B cell (primary cell): ENCODE measurements at regions not wholly inside any gene's neighbourhood (a gene's known extent, or its start where the extent isn't known, plus 50 kb on each side); places are given as distances from the start of the nearest gene placed in this dataset.

Experiments used
- ATAC-seq: fragments of 200-7000 bp; cut with Tn5 transposase; one replicate; pipeline ENCODE4 v1.10.0; 2021; ENCODE audit warnings: low read depth, mild to moderate bottlenecking, moderate number of reproducible peaks, moderate library complexity
- CTCF ChIA-PET: fragments of 350-600 bp; sonication (Branson Sonifier 250); formaldehyde crosslinking; loops from one replicate; lab custom pipeline; 2021; ENCODE audit warnings: antibody characterized with exemption, inconsistent platforms; lab: Charles Lee
- POLR2A ChIA-PET: fragments of 350-600 bp; sonication (Branson Sonifier 250); formaldehyde crosslinking; loops from one replicate; lab custom pipeline; 2021; ENCODE audit warnings: antibody characterized with exemption; lab: Charles Lee
- DNase-seq: peaks from one replicate; pipeline ENCODE4 v3.0.0; 2013
- H2AFZ ChIP-seq: 2 replicates; pipeline ENCODE4 v1.6.1; 2012; ENCODE audit warnings: mild to moderate bottlenecking, low read depth, low read length; ENCODE audit not compliant: insufficient read depth, poor library complexity, severe bottlenecking
- H3K27ac ChIP-seq, 2 donors: 1 replicate in 1 of 2; 2 replicates in 1 of 2; pipeline ENCODE4 v1.5.1; 2012 to 2013; ENCODE audit warnings: low read length in 2 of 2, mild to moderate bottlenecking in 2 of 2, moderate library complexity in 1 of 2
- H3K27me3 ChIP-seq, 4 experiments: fragments of 200-600 bp in 1 of 4; sonication (generic) in 1 of 4; replicated peaks in 1 of 4; 1 replicate in 2 of 4; 2 replicates in 2 of 4; pipeline versions ENCODE4 v1.6.1 to v1.7.0; 2013 to 2016; ENCODE audit warnings: low read length in 3 of 4, mild to moderate bottlenecking in 2 of 4, mixed read lengths in 1 of 4, moderate library complexity in 1 of 4; ENCODE audit not compliant: insufficient read depth in 4 of 4, control insufficient read depth in 3 of 4; ENCODE audit errors: control extremely low read depth in 1 of 4
- H3K36me3 ChIP-seq, 2 experiments: replicated peaks in 1 of 2; 1 replicate in 1 of 2; 2 replicates in 1 of 2; pipeline versions ENCODE4 v1.6.1 to v1.7.1; 2013; ENCODE audit warnings: low read length in 1 of 2; ENCODE audit not compliant: insufficient read depth in 2 of 2, control insufficient read depth in 1 of 2; ENCODE audit errors: control extremely low read depth in 1 of 2, extremely low read depth in 1 of 2
- H3K4me1 ChIP-seq, 2 donors: fragments of 200-600 bp in 1 of 2; sonication (generic) in 1 of 2; 1 replicate in 1 of 2; 2 replicates in 1 of 2; pipeline versions ENCODE4 v1.5.1 to v1.6.1; 2013 to 2017; ENCODE audit warnings: low read length in 2 of 2; ENCODE audit not compliant: control insufficient read depth in 2 of 2, insufficient read depth in 2 of 2
- H3K4me2 ChIP-seq: replicated peaks from 2 replicates; pipeline ENCODE3; 2012; ENCODE audit warnings: mild to moderate bottlenecking, low read depth, low read length; ENCODE audit not compliant: poor library complexity, severe bottlenecking
- H3K4me3 ChIP-seq, 5 experiments: fragments of 200-600 bp in 1 of 5; sonication (generic) in 1 of 5; 1 replicate in 3 of 5; 2 replicates in 2 of 5; pipeline versions ENCODE4 v1.5.1 to v1.7.0; 2011 to 2016; ENCODE audit warnings: low read length in 4 of 5, mild to moderate bottlenecking in 4 of 5, low read depth in 2 of 5, control low read depth in 1 of 5, moderate library complexity in 1 of 5; ENCODE audit not compliant: insufficient read depth in 1 of 5; ENCODE audit errors: control extremely low read depth in 1 of 5, extremely low read depth in 1 of 5
- H3K79me2 ChIP-seq: fragments of 200-600 bp; sonication (generic); one replicate; pipeline ENCODE4 v1.6.0; 2016; ENCODE audit warnings: low read length; ENCODE audit not compliant: control insufficient read depth, insufficient read depth
- H3K9ac ChIP-seq: fragments of 200-600 bp; sonication (generic); 2 replicates; pipeline ENCODE4 v1.6.1; 2017; ENCODE audit warnings: mild to moderate bottlenecking, low read length, moderate library complexity
- H3K9me3 ChIP-seq, 3 donors: one replicate each; pipeline versions ENCODE4 v1.6.1 to v1.7.1; 2013; ENCODE audit warnings: low read length in 2 of 3; ENCODE audit not compliant: control insufficient read depth in 2 of 3, insufficient read depth in 1 of 3; ENCODE audit errors: control extremely low read depth in 1 of 3
- H4K20me1 ChIP-seq: 2 replicates; pipeline ENCODE4 v1.6.0; 2012; ENCODE audit warnings: mild to moderate bottlenecking, low read length; ENCODE audit not compliant: insufficient read depth, control insufficient read depth, poor library complexity, severe bottlenecking
- H3K27ac Mint-ChIP-seq: one replicate; pipeline ENCODE4 v1.8.0; 2021; ENCODE audit warnings: mixed read lengths
- H3K27me3 Mint-ChIP-seq: one replicate; pipeline ENCODE4 v1.8.0; 2021; ENCODE audit warnings: mixed read lengths
- H3K4me1 Mint-ChIP-seq: one replicate; pipeline ENCODE4 v1.8.0; 2021; ENCODE audit warnings: mixed read lengths
- H3K4me3 Mint-ChIP-seq: one replicate; pipeline ENCODE4 v1.8.0; 2021; ENCODE audit warnings: mixed read lengths
- H3K9me3 Mint-ChIP-seq: one replicate; pipeline ENCODE4 v1.8.0; 2022; ENCODE audit warnings: mixed read lengths; ENCODE audit not compliant: insufficient read depth
- EZH2 ChIP-seq: IDR thresholded peaks from 2 replicates; pipeline ENCODE4 v1.6.1; 2012; ENCODE audit warnings: borderline replicate concordance, low read depth, mild to moderate bottlenecking, moderate library complexity, low read length; ENCODE audit not compliant: insufficient read depth, poor library complexity, severe bottlenecking
- WGBS: methylation state at CpG from one replicate; pipeline ENCODE4 v1.1.5; 2013; ENCODE audit warnings: missing lambda C conversion rate; ENCODE audit not compliant: insufficient coverage; 5-methylcytosine and 5-hydroxymethylcytosine counted together
- intact Hi-C: fragments of 100-400 bp; cut with micrococcal nuclease; formaldehyde crosslinking; loops from one replicate; pipeline ENCODE4 v1.10.0; 2022
- TF ChIP-seq, protein P1 (sequence below): fragments of 200-600 bp; IDR thresholded peaks from one replicate; pipeline ENCODE4 v1.8.0; 2022; ENCODE audit warnings: antibody characterized with exemption, mild to moderate bottlenecking

DNA sequence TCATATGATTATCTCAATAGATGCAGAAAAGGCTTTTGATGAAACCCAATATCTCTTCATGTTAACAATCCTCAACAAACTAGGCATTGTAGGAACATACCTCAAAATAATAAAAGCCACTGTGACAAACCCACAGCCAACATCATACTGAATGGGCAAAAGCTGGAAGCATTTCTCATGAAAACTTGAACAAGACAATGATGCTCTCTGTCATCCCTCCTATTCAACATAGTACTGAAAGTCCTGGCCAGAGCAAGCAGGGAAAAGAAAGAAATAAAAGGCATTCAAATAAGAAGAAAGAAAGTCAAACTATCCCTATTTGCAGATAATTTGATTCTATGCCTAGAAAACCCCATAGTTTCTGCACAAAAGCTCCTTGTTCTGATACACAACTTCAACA is 999.2 kb upstream of the GOT2 start:
- H3K4me3 ChIP-seq = no peak overlapping the region
- POLR2A ChIA-PET = no interaction called here
- CTCF ChIA-PET = no interaction called here
- TF ChIP-seq, protein P1, sequence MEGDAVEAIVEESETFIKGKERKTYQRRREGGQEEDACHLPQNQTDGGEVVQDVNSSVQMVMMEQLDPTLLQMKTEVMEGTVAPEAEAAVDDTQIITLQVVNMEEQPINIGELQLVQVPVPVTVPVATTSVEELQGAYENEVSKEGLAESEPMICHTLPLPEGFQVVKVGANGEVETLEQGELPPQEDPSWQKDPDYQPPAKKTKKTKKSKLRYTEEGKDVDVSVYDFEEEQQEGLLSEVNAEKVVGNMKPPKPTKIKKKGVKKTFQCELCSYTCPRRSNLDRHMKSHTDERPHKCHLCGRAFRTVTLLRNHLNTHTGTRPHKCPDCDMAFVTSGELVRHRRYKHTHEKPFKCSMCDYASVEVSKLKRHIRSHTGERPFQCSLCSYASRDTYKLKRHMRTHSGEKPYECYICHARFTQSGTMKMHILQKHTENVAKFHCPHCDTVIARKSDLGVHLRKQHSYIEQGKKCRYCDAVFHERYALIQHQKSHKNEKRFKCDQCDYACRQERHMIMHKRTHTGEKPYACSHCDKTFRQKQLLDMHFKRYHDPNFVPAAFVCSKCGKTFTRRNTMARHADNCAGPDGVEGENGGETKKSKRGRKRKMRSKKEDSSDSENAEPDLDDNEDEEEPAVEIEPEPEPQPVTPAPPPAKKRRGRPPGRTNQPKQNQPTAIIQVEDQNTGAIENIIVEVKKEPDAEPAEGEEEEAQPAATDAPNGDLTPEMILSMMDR = no peak
- no peak for TF ChIP-seq EZH2
- no peak overlapping the region for H3K27ac Mint-ChIP-seq
- no peaks in the 10 kb centered on the region for H3K79me2 ChIP-seq
- H3K4me1 ChIP-seq = no peaks in the 10 kb centered on the region
- H4K20me1 ChIP-seq = no peaks in the 10 kb centered on the region
- no peak overlapping the region for H3K27ac ChIP-seq
- H3K4me3 Mint-ChIP-seq = no peak overlapping the region
- ATAC-seq (no peak), DNase-seq (no peak)
- intact Hi-C loops = no loop called here
- no peak overlapping the region for H3K4me2 ChIP-seq
- H3K9me3 ChIP-seq = peaks cover 0 to 11% (median 0%) of the 10 kb centered on the region in 3 donors
- no peak overlapping the region for H3K9ac ChIP-seq
- H3K27me3 Mint-ChIP-seq = no peaks in the 10 kb centered on the region
- H3K36me3 ChIP-seq = no peaks in the 10 kb centered on the region
- no peak overlapping the region for H2AFZ ChIP-seq
- no peaks in the 10 kb centered on the region for H3K4me1 Mint-ChIP-seq
- H3K27me3 ChIP-seq = no peaks in the 10 kb centered on the region
- peaks cover 2% of the 10 kb centered on the region for H3K9me3 Mint-ChIP-seq

GRCh38 chr16:59729613-59730012 is 995.5 kb upstream of the GOT2 start:
- 94% methylated on average over 3 of the region's 3 CpGs for WGBS
- Histone ChIP-seq H3K36me3 (no peaks in the 10 kb centered on the region), H3K27ac (no peak overlapping the region), H3K9ac (no peak overlapping the region), H3K79me2 (no peaks in the 10 kb centered on the region), H2AFZ (no peak overlapping the region), H3K4me2 (no peak overlapping the region), H3K4me1 (no peaks in the 10 kb centered on the region), H3K27me3 (no peaks in the 10 kb centered on the region), H3K9me3 (peaks cover 0 to 11% (median 0%) of the 10 kb centered on the region in 3 donors), H3K4me3 (no peak overlapping the region), H4K20me1 (no peaks in the 10 kb centered on the region)
- Mint-ChIP-seq H3K9me3 (no peaks in the 10 kb centered on the region), H3K27ac (no peak overlapping the region), H3K4me1 (no peaks in the 10 kb centered on the region), H3K27me3 (no peaks in the 10 kb centered on the region), H3K4me3 (no peak overlapping the region)
- TF ChIP-seq, protein P1 = no peak
- DNase-seq (no peak), ATAC-seq (no peak)
- CTCF ChIA-PET = no interaction called here
- POLR2A ChIA-PET = no interaction called here
- intact Hi-C loops = no loop called here
